ENCODE measurements at regions not wholly inside any gene's neighbourhood (a gene's known extent, or its start where the extent isn't known, plus 50 kb on each side); places are given as distances from the start of the nearest gene placed in this dataset.

- DNase-seq: no peak
These were observed 61.0 kb upstream of the ELAC2 start for GRCh38 chr17:13078591-13079385.

GRCh38 chr17:13076905-13077304 is 59.1 kb upstream of the ELAC2 start:
- no peak for DNase-seq

DNA sequence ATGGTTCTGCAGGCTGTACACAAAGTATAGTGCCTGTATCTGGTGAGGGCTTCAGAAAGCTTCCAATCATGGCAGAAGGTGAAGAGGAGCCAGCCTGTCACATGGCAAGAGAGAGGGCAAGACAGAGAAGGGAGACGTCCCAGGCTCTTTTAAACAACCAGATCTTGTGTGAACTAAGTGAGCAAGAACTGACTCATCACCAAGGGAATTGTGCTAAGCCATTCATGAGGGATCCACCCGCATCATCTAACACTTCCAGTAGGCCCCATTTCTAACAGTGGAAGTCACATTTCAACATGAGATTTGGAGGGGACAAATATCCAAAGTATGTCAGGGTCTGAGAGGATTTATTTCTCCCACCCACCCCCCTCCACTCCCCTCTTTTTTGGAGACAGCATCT is 56.2 kb upstream of the ELAC2 start:
- no peak for DNase-seq

DNA sequence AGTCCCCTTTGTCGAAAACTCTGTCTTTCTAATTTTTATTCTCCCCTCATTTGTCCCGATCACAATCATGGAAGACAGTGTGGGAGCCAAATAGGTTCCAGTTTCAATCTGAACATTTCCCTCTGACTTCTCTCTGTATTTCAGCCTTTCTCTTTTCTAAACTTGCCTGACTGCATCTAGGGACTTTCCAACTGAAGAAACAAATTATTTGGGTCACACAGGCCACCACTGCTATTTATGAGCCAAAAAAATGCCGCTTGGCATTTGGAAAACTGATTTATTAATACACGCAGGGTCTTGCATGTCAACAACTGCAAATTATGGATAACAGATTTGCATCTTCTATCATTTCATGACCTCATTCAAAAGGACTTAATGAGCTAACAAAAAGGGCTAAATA is 55.2 kb upstream of the ELAC2 start:
- DNase-seq: no peak

DNA sequence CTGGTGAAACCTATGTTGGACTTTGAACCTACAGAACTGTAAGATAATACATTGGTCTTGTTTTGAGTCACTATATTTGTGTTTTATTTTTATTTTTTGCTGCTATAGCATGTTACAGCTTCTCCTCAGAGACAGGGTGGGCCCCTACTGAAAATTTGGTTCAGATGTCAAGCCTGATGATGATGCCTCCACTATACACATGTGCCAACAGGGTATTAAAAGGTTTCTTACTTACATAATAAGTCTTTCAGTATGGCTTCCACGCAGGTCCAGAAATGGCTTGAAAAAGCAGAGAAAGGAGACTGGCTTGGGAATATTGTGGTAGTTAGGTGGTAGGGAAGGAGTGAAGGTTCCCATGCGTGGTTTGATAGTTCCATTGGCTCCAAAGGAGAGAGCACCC is 52.9 kb upstream of the ELAC2 start:
- no peak for DNase-seq

DNA sequence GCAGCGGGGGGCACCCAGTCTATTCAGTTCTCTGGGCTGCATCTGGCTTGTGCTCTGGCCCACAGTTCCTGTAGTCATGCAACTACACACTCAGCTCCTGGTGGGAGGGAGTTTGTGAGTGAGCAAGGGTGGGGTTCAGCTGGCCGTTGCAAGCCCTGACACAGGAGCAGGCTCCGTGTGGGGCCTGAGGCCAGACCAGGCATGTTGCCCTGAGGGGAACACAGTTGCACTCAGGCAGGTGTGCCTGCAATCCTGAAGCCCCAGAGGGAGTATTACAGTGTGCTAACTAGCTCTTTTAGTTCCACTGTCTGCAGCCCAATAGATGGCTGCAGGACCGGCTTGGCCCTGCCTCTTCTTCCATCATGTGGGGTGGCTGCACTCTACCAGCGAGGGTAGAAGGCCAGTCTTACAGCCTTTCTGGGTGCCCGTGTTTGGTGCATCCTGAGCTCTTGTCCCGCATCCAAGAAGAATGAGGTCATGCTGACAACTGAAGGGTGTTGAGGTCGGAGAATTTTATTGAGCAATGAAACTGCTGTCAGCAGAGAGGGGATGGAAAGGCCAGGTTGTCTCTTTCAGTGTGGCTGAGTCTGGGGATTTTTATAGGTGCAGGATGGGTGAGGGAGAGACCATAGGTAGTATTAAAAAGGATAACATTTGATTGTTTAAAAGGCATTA is 49.9 kb upstream of the ELAC2 start:
- no peak for DNase-seq

Measured in central memory CD4-positive, alpha-beta T cell (primary cell).